ENCODE measurements at regions not wholly inside any gene's neighbourhood (a gene's known extent, or its start where the extent isn't known, plus 50 kb on each side); places are given as distances from the start of the nearest gene placed in this dataset.

GRCh38 chr19:28582796-28583195 lies 630.2 kb downstream of the UQCRFS1 start:
- no peak for DNase-seq (ENCODE audit: extremely low read depth, low read depth)
- TF ChIP-seq CTCF (IDR thresholded peaks at IDR 0.05; ENCODE audit: low read depth, low read length) = no peak

DNA sequence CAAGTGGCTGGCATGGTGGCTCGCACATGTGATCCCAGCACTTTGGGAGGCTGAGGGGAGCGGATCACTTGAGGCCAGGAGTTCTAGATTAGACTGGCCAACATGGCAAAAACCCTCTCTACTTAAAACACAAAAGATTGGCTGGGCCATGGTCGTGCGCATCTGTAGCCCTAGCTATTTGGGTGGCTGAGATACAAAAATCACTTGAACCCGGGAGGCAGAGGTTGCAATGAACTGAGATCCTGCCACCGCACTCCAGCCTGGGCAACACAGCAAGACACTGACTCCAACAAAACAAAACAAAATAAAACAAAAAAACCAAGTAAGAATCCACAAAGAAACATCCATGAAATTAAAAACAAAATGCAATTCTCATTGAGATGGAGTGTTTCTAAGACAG lies 630.6 kb downstream of the UQCRFS1 start:
- TF ChIP-seq CTCF (IDR thresholded peaks at IDR 0.05; ENCODE audit: low read depth, low read length) = no peak
- DNase-seq (ENCODE audit: extremely low read depth, low read depth) = no peak

DNA sequence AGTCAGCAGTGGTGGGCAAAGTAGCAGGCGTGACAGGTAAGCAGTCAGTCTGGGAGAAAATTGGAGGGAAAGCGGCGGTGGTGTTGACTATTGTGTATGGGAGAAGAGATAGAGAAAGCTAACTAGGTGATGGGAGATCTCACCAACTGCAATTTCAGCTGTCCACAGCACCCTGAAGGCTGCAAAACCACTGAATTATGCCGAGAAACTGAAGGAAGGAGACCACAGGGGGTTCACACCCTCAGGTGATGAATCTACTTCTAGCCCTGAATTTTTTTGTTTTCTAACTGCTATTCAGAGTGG lies 631.5 kb downstream of the UQCRFS1 start:
- TF ChIP-seq CTCF (IDR thresholded peaks at IDR 0.05; ENCODE audit: low read depth, low read length) = no peak
- DNase-seq (ENCODE audit: extremely low read depth, low read depth) = no peak

DNA sequence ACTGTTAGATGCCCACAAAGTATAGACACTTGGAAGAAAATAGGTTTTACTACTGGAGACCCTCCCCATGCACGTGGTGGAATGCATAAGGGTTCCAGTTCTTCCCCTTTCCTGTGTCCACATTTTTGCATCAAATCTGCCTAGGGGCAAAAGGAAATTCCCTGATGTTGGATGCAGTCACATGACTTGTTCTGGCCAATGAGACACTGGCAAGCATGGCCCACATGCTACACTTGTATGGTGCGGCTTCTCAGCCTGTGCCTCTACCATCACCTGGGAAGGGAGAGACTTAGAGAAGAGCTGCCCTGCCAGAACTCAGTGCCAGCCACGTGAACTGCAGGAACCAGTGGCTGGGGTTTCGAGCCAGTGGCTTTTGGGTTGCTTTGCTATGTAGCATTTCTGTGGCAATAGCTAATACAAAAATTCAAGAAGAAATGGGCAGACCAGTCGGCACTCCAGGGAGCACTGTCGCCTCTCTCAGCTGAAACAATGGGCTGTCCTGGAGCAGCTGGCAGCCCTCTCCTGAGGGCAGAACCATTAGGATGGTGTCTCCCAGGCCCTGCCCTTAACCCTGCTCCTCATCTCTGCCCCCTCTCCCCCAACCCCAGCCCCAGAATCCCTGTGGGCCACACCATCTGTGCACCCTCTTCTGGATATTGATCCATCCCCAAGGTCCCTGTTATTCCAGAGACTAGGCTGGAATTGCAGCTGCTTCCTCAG lies 634.0 kb downstream of the UQCRFS1 start:
- TF ChIP-seq CTCF (IDR thresholded peaks at IDR 0.05; ENCODE audit: low read depth, low read length) = no peak
- DNase-seq (ENCODE audit: extremely low read depth, low read depth) = no peak

GRCh38 chr19:28578208-28578607 lies 634.7 kb downstream of the UQCRFS1 start:
- TF ChIP-seq CTCF (IDR thresholded peaks at IDR 0.05; ENCODE audit: low read depth, low read length) = no peak
- DNase-seq (ENCODE audit: extremely low read depth, low read depth) = no peak

GRCh38 chr19:28577666-28578065 lies 635.3 kb downstream of the UQCRFS1 start:
- TF ChIP-seq CTCF (IDR thresholded peaks at IDR 0.05; ENCODE audit: low read depth, low read length) = no peak
- DNase-seq (ENCODE audit: extremely low read depth, low read depth) = no peak

DNA sequence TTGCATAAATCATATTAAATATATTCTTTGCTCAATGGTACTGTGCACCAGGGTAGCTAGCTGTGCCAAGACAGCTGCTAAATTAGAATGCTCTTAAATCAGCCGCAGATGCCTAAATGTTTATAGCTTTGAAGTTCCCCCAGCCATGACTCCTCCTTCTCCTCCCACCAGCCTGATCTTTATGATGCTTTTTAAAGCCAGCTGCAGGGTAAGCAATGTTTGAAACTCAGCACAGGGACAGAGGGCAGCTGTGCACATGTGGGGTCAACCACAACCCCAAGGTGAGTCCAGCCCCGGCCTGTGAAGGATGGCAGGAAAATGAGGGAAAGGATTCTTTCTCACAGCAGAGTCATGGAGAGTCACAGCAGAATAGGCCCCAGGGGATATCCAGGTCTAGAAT lies 635.7 kb downstream of the UQCRFS1 start:
- TF ChIP-seq CTCF (IDR thresholded peaks at IDR 0.05; ENCODE audit: low read depth, low read length) = no peak
- DNase-seq (ENCODE audit: extremely low read depth, low read depth) = no peak

All from AG09319 (cell line).